ENCODE measurements at regions not wholly inside any gene's neighbourhood (a gene's known extent, or its start where the extent isn't known, plus 50 kb on each side); places are given as distances from the start of the nearest gene placed in this dataset.

GRCh38 chr16:61569028-61569427, 467.2 kb downstream of the CDH8 start:
- POLR2A ChIA-PET, result no interaction called here

GRCh38 chr16:61564716-61565115, 471.5 kb downstream of the CDH8 start:
- FAIRE-seq, result no peak
- POLR2A ChIA-PET, result no interaction called here
- H3K27ac ChIP-seq, result no peak overlapping the region

More at GRCh38 chr16:61569028-61569427, 467.2 kb downstream of the CDH8 start:
- Histone ChIP-seq H3K4me1 (no peaks in the 10 kb centered on the region), H3K27ac (no peak overlapping the region), H3K9me3 (no peaks in the 10 kb centered on the region), H3K4me2 (no peak overlapping the region), H3K4me3 (no peak overlapping the region)
- FAIRE-seq, result no peak
- CTCF ChIA-PET, result no interaction called here
- DNase-seq (ENCODE audit: low read depth in 1 of 2, low spot score in 1 of 2), result no peak
- ATAC-seq, result no peak
- 36% methylated on average over 2 of the region's 2 CpGs for WGBS (ENCODE audit: missing lambda C conversion rate)
- TF ChIP-seq EHMT2 (IDR thresholded peaks at IDR 0.05; ENCODE audit: low read depth) (no peak), JUNB (IDR thresholded peaks at IDR 0.05) (no peak), BHLHE40 (IDR thresholded peaks at IDR 0.05; ENCODE audit: low read depth, low read length) (no peak), FOSL2 (IDR thresholded peaks at IDR 0.05) (no peak), FOSL2 (CRISPR knock-in tag; IDR thresholded peaks at IDR 0.05) (no peak), RCOR1 (IDR thresholded peaks at IDR 0.05; ENCODE audit: low read depth, low read length) (no peak), CBX8 (IDR thresholded peaks at IDR 0.05) (no peak), HOXB13 (CRISPR knock-in tag; IDR thresholded peaks at IDR 0.05; ENCODE audit: low read depth) (no peak), NPAS2 (CRISPR knock-in tag; IDR thresholded peaks at IDR 0.05; ENCODE audit: borderline replicate concordance) (no peak), CEBPB (IDR thresholded peaks at IDR 0.05) (no peak), TP53 (CRISPR knock-in tag; IDR thresholded peaks at IDR 0.05) (no peak), RAD21 (conservative IDR thresholded peaks at IDR 0.05 in 1 of 2, IDR thresholded peaks at IDR 0.05 in 1 of 2) (no peak)
- TF ChIP-seq, protein P1, sequence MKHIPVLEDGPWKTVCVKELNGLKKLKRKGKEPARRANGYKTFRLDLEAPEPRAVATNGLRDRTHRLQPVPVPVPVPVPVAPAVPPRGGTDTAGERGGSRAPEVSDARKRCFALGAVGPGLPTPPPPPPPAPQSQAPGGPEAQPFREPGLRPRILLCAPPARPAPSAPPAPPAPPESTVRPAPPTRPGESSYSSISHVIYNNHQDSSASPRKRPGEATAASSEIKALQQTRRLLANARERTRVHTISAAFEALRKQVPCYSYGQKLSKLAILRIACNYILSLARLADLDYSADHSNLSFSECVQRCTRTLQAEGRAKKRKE (CRISPR knock-in tag; IDR thresholded peaks at IDR 0.05; ENCODE audit: low read depth), result no peak

More at GRCh38 chr16:61564716-61565115, 471.5 kb downstream of the CDH8 start:
- DNase-seq (ENCODE audit: low read depth in 1 of 2, low spot score in 1 of 2), result no peak
- no peak overlapping the region for H3K4me2 ChIP-seq
- 0% methylated on average over 2 of the region's 2 CpGs for WGBS (ENCODE audit: missing lambda C conversion rate)
- TF ChIP-seq, protein P1 (CRISPR knock-in tag; IDR thresholded peaks at IDR 0.05; ENCODE audit: low read depth), result no peak
- no peak for TF ChIP-seq MAX (IDR thresholded peaks at IDR 0.05)
- no peak for TF ChIP-seq HEYL (CRISPR knock-in tag; IDR thresholded peaks at IDR 0.05)
- TF ChIP-seq, protein P2, sequence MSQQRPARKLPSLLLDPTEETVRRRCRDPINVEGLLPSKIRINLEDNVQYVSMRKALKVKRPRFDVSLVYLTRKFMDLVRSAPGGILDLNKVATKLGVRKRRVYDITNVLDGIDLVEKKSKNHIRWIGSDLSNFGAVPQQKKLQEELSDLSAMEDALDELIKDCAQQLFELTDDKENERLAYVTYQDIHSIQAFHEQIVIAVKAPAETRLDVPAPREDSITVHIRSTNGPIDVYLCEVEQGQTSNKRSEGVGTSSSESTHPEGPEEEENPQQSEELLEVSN (IDR thresholded peaks at IDR 0.05; ENCODE audit: borderline replicate concordance, low read depth), result no peak
- no peak for TF ChIP-seq RFX5 (IDR thresholded peaks at IDR 0.05)
- no peak for TF ChIP-seq CTCF (IDR thresholded peaks at IDR 0.05)
- TF ChIP-seq TP53 (CRISPR knock-in tag; IDR thresholded peaks at IDR 0.05), result no peak
- TF ChIP-seq, protein P3, sequence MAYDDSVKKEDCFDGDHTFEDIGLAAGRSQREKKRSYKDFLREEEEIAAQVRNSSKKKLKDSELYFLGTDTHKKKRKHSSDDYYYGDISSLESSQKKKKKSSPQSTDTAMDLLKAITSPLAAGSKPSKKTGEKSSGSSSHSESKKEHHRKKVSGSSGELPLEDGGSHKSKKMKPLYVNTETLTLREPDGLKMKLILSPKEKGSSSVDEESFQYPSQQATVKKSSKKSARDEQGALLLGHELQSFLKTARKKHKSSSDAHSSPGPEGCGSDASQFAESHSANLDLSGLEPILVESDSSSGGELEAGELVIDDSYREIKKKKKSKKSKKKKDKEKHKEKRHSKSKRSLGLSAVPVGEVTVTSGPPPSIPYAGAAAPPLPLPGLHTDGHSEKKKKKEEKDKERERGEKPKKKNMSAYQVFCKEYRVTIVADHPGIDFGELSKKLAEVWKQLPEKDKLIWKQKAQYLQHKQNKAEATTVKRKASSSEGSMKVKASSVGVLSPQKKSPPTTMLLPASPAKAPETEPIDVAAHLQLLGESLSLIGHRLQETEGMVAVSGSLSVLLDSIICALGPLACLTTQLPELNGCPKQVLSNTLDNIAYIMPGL (CRISPR knock-in tag; IDR thresholded peaks at IDR 0.05; ENCODE audit: borderline replicate concordance), result no peak
- TF ChIP-seq, protein P4, sequence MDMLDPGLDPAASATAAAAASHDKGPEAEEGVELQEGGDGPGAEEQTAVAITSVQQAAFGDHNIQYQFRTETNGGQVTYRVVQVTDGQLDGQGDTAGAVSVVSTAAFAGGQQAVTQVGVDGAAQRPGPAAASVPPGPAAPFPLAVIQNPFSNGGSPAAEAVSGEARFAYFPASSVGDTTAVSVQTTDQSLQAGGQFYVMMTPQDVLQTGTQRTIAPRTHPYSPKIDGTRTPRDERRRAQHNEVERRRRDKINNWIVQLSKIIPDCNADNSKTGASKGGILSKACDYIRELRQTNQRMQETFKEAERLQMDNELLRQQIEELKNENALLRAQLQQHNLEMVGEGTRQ (IDR thresholded peaks at IDR 0.05), result no peak
- TF ChIP-seq JUNB (IDR thresholded peaks at IDR 0.05), result no peak
- no peaks in the 10 kb centered on the region for H3K9me3 ChIP-seq
- no peaks in the 10 kb centered on the region for H3K4me1 ChIP-seq
- no peak overlapping the region for H3K4me3 ChIP-seq
- no peak for ATAC-seq
- CTCF ChIA-PET, result interaction anchor here (0.5 kb wide), 1 partner anchor 25 kb away, joined by 3 read pairs; no protein-coding TSS in a partner anchor
